HEK293 (cell line): ENCODE measurements at regions not wholly inside any gene's neighbourhood (a gene's known extent, or its start where the extent isn't known, plus 50 kb on each side); places are given as distances from the start of the nearest gene placed in this dataset.

Experiments
- CTCF ChIA-PET: fragments of 350-600 bp; formaldehyde crosslinking; extraction: SDS; loops from one replicate; lab custom pipeline; 2021; ENCODE audit warnings: antibody characterized with exemption; lab: Yijun Ruan, JAX
- POLR2A ChIA-PET: fragments of 300-600 bp; formaldehyde crosslinking; extraction: SDS; loops from one replicate; lab custom pipeline; 2020; ENCODE audit warnings: antibody characterized with exemption, inconsistent platforms; lab: Yijun Ruan, JAX
- H3K27ac ChIP-seq: fragments of 200-500 bp; sonication (Bioruptor generic); 2 replicates; pipeline ENCODE4 v1.5.1; 2014; ENCODE audit warnings: low read depth, low read length, control low read depth, inconsistent platforms; ENCODE audit errors: extremely low read depth
- H3K36me3 ChIP-seq, 2 experiments: fragments of 200-500 bp in 1 of 2; sonication (Bioruptor generic) in 1 of 2; 1 replicate in 1 of 2; 2 replicates in 1 of 2; pipeline ENCODE4 v1.5.1; 2014 to 2017; ENCODE audit warnings: inconsistent platforms in 2 of 2, low read length in 2 of 2; ENCODE audit not compliant: control insufficient read depth in 2 of 2, insufficient read depth in 1 of 2
- H3K4me1 ChIP-seq: fragments of 200-500 bp; sonication (Bioruptor generic); 2 replicates; pipeline ENCODE4 v1.5.1; 2014; ENCODE audit warnings: mild to moderate bottlenecking, low read length, inconsistent platforms; ENCODE audit not compliant: control insufficient read depth, insufficient read depth
- H3K4me3 ChIP-seq: 2 replicates; pipeline ENCODE4 v1.5.1; 2011; ENCODE audit warnings: low read depth, mild to moderate bottlenecking, control low read depth, low read length, moderate library complexity
- H3K9me3 ChIP-seq: fragments of 200-500 bp; sonication (Bioruptor generic); 2 replicates; pipeline ENCODE4 v1.5.1; 2014; ENCODE audit warnings: low read depth, low read length, inconsistent platforms; ENCODE audit not compliant: control insufficient read depth, insufficient read depth
- ATF2 ChIP-seq: fragments of 450-650 bp; formaldehyde crosslinking; IDR thresholded peaks from 2 replicates; pipeline ENCODE4 v1.5.1; 2016; ENCODE audit warnings: missing biosample characterization, missing genetic modification characterization, low read depth
- BCL11B ChIP-seq: fragments of 450-650 bp; formaldehyde crosslinking; IDR thresholded peaks from 2 replicates; pipeline ENCODE4 v1.5.1; 2016; ENCODE audit warnings: low read depth, missing biosample characterization, missing genetic modification characterization
- GLI2 ChIP-seq: fragments of 450-650 bp; formaldehyde crosslinking; IDR thresholded peaks from 2 replicates; pipeline ENCODE4; 2017; ENCODE audit warnings: missing biosample characterization, missing genetic modification characterization, low read depth, borderline replicate concordance
- GLIS1 ChIP-seq: fragments of 450-650 bp; formaldehyde crosslinking; IDR thresholded peaks from 2 replicates; pipeline ENCODE4 v1.5.1; 2016; ENCODE audit warnings: missing biosample characterization, missing genetic modification characterization
- IKZF3 ChIP-seq: fragments of 450-650 bp; IDR thresholded peaks from 2 replicates; pipeline ENCODE4 v1.5.0; 2018; ENCODE audit warnings: missing biosample characterization, mild to moderate bottlenecking, missing genetic modification characterization, moderate library complexity
- KLF7 ChIP-seq: fragments of 450-650 bp; formaldehyde crosslinking; IDR thresholded peaks from 2 replicates; pipeline ENCODE4 v1.5.1; 2016; ENCODE audit warnings: missing biosample characterization, missing genetic modification characterization, borderline replicate concordance
- PRDM4 ChIP-seq: fragments of 450-650 bp; formaldehyde crosslinking; IDR thresholded peaks from 2 replicates; pipeline ENCODE4 v1.5.1; 2017; ENCODE audit warnings: missing biosample characterization, missing genetic modification characterization
- REPIN1 ChIP-seq: fragments of 450-650 bp; formaldehyde crosslinking; IDR thresholded peaks from 2 replicates; pipeline ENCODE4 v1.5.1; 2017; ENCODE audit warnings: missing biosample characterization, missing genetic modification characterization, low read depth
- SALL2 ChIP-seq: fragments of 450-650 bp; formaldehyde crosslinking; IDR thresholded peaks from 2 replicates; pipeline ENCODE4 v1.5.0; 2017; ENCODE audit warnings: missing biosample characterization, mild to moderate bottlenecking, missing genetic modification characterization, borderline replicate concordance
- SP7 ChIP-seq: fragments of 450-650 bp; formaldehyde crosslinking; IDR thresholded peaks from 2 replicates; pipeline ENCODE4 v1.5.1; 2016; ENCODE audit warnings: missing biosample characterization, missing genetic modification characterization
- TCF7L2 ChIP-seq: IDR thresholded peaks from 2 replicates; pipeline ENCODE4 v1.6.1; 2011; ENCODE audit warnings: low read depth, mild to moderate bottlenecking, inconsistent platforms, low read length, moderate library complexity, borderline replicate concordance
- ZBTB44 ChIP-seq: fragments of 450-650 bp; IDR thresholded peaks from 2 replicates; pipeline ENCODE4 v1.5.1; 2018; ENCODE audit warnings: missing biosample characterization, mild to moderate bottlenecking, missing genetic modification characterization
- ZNF24 ChIP-seq: fragments of 450-650 bp; formaldehyde crosslinking; IDR thresholded peaks from 2 replicates; pipeline ENCODE4 v1.5.1; 2016; ENCODE audit warnings: missing biosample characterization, missing genetic modification characterization
- ZNF248 ChIP-seq: fragments of 450-650 bp; formaldehyde crosslinking; IDR thresholded peaks from 2 replicates; pipeline ENCODE4 v1.5.1; 2017; ENCODE audit warnings: missing biosample characterization, missing genetic modification characterization
- ZNF280D ChIP-seq: fragments of 450-650 bp; formaldehyde crosslinking; IDR thresholded peaks from 2 replicates; pipeline ENCODE4 v1.5.1; 2016; ENCODE audit warnings: missing biosample characterization, missing genetic modification characterization
- ZNF398 ChIP-seq: fragments of 450-650 bp; formaldehyde crosslinking; IDR thresholded peaks from 2 replicates; pipeline ENCODE4 v1.5.1; 2017; ENCODE audit warnings: missing biosample characterization, missing genetic modification characterization
- ZNF426 ChIP-seq: fragments of 450-650 bp; formaldehyde crosslinking; IDR thresholded peaks from 2 replicates; pipeline ENCODE4 v1.5.1; 2017; ENCODE audit warnings: missing biosample characterization, missing genetic modification characterization, mild to moderate bottlenecking, inconsistent platforms, moderate library complexity
- ZNF501 ChIP-seq: fragments of 450-650 bp; formaldehyde crosslinking; IDR thresholded peaks from 2 replicates; pipeline ENCODE4 v1.5.1; 2016; ENCODE audit warnings: missing biosample characterization, missing genetic modification characterization
- ZNF629 ChIP-seq: fragments of 450-650 bp; formaldehyde crosslinking; IDR thresholded peaks from 2 replicates; pipeline ENCODE4 v1.5.1; 2017; ENCODE audit warnings: missing biosample characterization, missing genetic modification characterization
- ZNF792 ChIP-seq: fragments of 450-650 bp; formaldehyde crosslinking; IDR thresholded peaks from 2 replicates; pipeline ENCODE4 v1.5.1; 2016; ENCODE audit warnings: missing biosample characterization, missing genetic modification characterization
- ZNF837 ChIP-seq: fragments of 450-650 bp; formaldehyde crosslinking; IDR thresholded peaks from 2 replicates; pipeline ENCODE4 v1.5.1; 2016; ENCODE audit warnings: missing biosample characterization, missing genetic modification characterization

GRCh38 chr22:26827611-26828010 lies 170.2 kb downstream of the MIAT start:
- POLR2A ChIA-PET, result no interaction called here

GRCh38 chr22:26828311-26828710 lies 170.9 kb downstream of the MIAT start:
- Histone ChIP-seq H3K4me3 (no peak overlapping the region), H3K36me3 (no peaks in the 10 kb centered on the region), H3K27ac (no peak overlapping the region), H3K9me3 (no peaks in the 10 kb centered on the region), H3K4me1 (no peaks in the 10 kb centered on the region)
- ChIA-PET POLR2A (no interaction called here), CTCF (no interaction called here)
- TF ChIP-seq GLI2 (no peak), GLIS1 (tag by site-specific recombination) (no peak), KLF7 (tag by site-specific recombination) (no peak), ZNF398 (tag by site-specific recombination) (no peak), ZNF501 (tag by site-specific recombination) (no peak), ATF2 (tag by site-specific recombination) (no peak), ZNF280D (tag by site-specific recombination) (no peak), BCL11B (no peak), ZNF426 (no peak), ZNF24 (tag by site-specific recombination) (no peak), ZNF792 (no peak), REPIN1 (no peak), ZBTB44 (no peak), PRDM4 (no peak), TCF7L2 (no peak), ZNF837 (tag by site-specific recombination) (no peak), ZNF629 (tag by site-specific recombination) (no peak), SALL2 (no peak), ZNF248 (tag by site-specific recombination) (no peak), IKZF3 (tag by site-specific recombination) (no peak)

More at GRCh38 chr22:26827611-26828010, 170.2 kb downstream of the MIAT start:
- H3K4me3 ChIP-seq, result no peak overlapping the region
- TF ChIP-seq SP7 (tag by site-specific recombination), result no peak
- no peaks in the 10 kb centered on the region for H3K4me1 ChIP-seq
- no peak overlapping the region for H3K27ac ChIP-seq
- no peaks in the 10 kb centered on the region for H3K36me3 ChIP-seq
- no peaks in the 10 kb centered on the region for H3K9me3 ChIP-seq
- CTCF ChIA-PET, result interaction anchor here (0.6 to 1.3 kb wide), 2 partner anchors 149 to 150 kb away, joined by 3 to 6 read pairs; no protein-coding TSS in a partner anchor
